ENCODE measurements at regions not wholly inside any gene's neighbourhood (a gene's known extent, or its start where the extent isn't known, plus 50 kb on each side); places are given as distances from the start of the nearest gene placed in this dataset.

DNA sequence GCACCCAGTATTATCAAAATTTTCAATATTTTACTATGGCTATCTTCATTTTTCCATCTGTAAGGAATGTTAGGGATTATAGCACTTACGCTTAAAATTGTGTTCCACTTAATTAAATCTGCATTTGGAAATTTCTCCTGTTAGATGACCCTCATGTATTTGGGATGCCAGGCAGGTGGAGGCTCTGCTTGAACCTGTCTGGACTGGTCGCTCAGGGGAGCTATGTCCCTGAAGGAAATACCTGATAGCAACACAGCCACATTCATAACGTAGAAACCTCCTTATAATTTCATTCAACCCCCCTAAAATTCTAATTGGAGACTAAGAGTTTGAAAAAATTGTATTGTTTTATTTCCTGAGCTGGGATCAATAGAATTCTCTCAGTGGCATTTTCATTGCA lies 636.0 kb upstream of the MMS22L start:
- TF ChIP-seq, protein P1, sequence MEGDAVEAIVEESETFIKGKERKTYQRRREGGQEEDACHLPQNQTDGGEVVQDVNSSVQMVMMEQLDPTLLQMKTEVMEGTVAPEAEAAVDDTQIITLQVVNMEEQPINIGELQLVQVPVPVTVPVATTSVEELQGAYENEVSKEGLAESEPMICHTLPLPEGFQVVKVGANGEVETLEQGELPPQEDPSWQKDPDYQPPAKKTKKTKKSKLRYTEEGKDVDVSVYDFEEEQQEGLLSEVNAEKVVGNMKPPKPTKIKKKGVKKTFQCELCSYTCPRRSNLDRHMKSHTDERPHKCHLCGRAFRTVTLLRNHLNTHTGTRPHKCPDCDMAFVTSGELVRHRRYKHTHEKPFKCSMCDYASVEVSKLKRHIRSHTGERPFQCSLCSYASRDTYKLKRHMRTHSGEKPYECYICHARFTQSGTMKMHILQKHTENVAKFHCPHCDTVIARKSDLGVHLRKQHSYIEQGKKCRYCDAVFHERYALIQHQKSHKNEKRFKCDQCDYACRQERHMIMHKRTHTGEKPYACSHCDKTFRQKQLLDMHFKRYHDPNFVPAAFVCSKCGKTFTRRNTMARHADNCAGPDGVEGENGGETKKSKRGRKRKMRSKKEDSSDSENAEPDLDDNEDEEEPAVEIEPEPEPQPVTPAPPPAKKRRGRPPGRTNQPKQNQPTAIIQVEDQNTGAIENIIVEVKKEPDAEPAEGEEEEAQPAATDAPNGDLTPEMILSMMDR (IDR thresholded peaks at IDR 0.05), result no peak
- H3K4me3 ChIP-seq, result no peak overlapping the region
- no peaks in the 10 kb centered on the region for H3K27me3 ChIP-seq
- no peaks in the 10 kb centered on the region for H3K9me3 ChIP-seq
- ATAC-seq (no peak), DNase-seq (no peak)
- H3K36me3 ChIP-seq, result no peaks in the 10 kb centered on the region
- intact Hi-C loops (cut with DNase I), result no loop called here
- no peaks in the 10 kb centered on the region for H3K4me1 ChIP-seq
- H3K27ac ChIP-seq, result no peak overlapping the region

DNA sequence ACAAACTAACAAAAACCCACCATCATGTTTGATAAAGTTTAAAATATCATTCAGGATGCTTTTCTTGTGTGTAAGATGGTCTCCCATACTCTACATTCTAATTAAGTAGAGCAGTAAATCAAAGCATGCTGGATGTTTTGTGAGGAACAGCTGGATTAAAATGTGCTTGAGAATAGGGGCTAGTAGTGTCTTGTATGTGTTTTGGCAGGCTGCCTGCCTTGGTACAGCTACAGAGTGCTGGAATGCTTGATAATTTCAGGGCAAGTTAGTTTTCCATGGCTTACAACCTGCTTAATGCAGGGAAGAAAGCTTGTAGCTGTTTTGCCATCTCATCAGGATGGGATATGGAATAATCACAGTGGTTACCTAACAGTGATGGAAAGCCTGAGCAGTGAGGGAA lies 636.6 kb upstream of the MMS22L start:
- TF ChIP-seq, protein P1 (IDR thresholded peaks at IDR 0.05), result no peak
- intact Hi-C loops (cut with DNase I), result no loop called here
- Histone ChIP-seq H3K9me3 (no peaks in the 10 kb centered on the region), H3K4me3 (no peak overlapping the region), H3K27ac (no peak overlapping the region), H3K27me3 (no peaks in the 10 kb centered on the region), H3K36me3 (no peaks in the 10 kb centered on the region), H3K4me1 (no peaks in the 10 kb centered on the region)
- no peak for ATAC-seq
- DNase-seq, result peak in 1 of 4 donors; percentile 1

- intact Hi-C loops (cut with DNase I), result no loop called here
- TF ChIP-seq, protein P1 (IDR thresholded peaks at IDR 0.05), result no peak
Observed at GRCh38 chr6:97923249-97923648, 640.2 kb upstream of the MMS22L start.

GRCh38 chr6:97925504-97925903 lies 642.5 kb upstream of the MMS22L start:
- no peak for ATAC-seq
- DNase-seq, result no peak
- H3K4me1 ChIP-seq, result no peaks in the 10 kb centered on the region
- H3K4me3 ChIP-seq, result no peak overlapping the region
- no peaks in the 10 kb centered on the region for H3K36me3 ChIP-seq
- no peaks in the 10 kb centered on the region for H3K27me3 ChIP-seq
- H3K9me3 ChIP-seq, result no peaks in the 10 kb centered on the region
- H3K27ac ChIP-seq, result no peak overlapping the region
- TF ChIP-seq, protein P1 (IDR thresholded peaks at IDR 0.05), result no peak
- intact Hi-C loops (cut with DNase I), result no loop called here

More at GRCh38 chr6:97923249-97923648, 640.2 kb upstream of the MMS22L start:
- H3K9me3 ChIP-seq, result no peaks in the 10 kb centered on the region
- no peaks in the 10 kb centered on the region for H3K27me3 ChIP-seq
- no peak overlapping the region for H3K27ac ChIP-seq
- no peak for DNase-seq
- no peak for ATAC-seq
- no peaks in the 10 kb centered on the region for H3K36me3 ChIP-seq
- H3K4me3 ChIP-seq, result no peak overlapping the region
- no peaks in the 10 kb centered on the region for H3K4me1 ChIP-seq

- Histone ChIP-seq H3K27ac (no peak overlapping the region), H3K36me3 (no peaks in the 10 kb centered on the region), H3K4me3 (no peak overlapping the region), H3K9me3 (no peaks in the 10 kb centered on the region), H3K4me1 (no peaks in the 10 kb centered on the region), H3K27me3 (no peaks in the 10 kb centered on the region)
- ATAC-seq (no peak), DNase-seq (no peak)
- intact Hi-C loops (cut with DNase I), result no loop called here
- TF ChIP-seq, protein P1 (IDR thresholded peaks at IDR 0.05), result no peak
Observed at GRCh38 chr6:97939440-97940168, 656.6 kb upstream of the MMS22L start.

All from left lung (tissue), 4 donors.